GM13976 (cell line): ENCODE measurements at regions not wholly inside any gene's neighbourhood (a gene's known extent, or its start where the extent isn't known, plus 50 kb on each side); places are given as distances from the start of the nearest gene placed in this dataset.

Experiments used
- DNase-seq: peaks from one replicate; pipeline ENCODE4 v3.0.0; 2012; ENCODE audit warnings: low spot score
- CTCF ChIP-seq: IDR thresholded peaks from 2 replicates; pipeline ENCODE4 v1.5.1; 2012; ENCODE audit warnings: borderline replicate concordance, mild to moderate bottlenecking; ENCODE audit not compliant: insufficient read depth; ENCODE audit errors: extremely low read depth, missing control alignments, control extremely low read depth
- in situ Hi-C: fragments of 300-500 bp; cut with MboI; formaldehyde crosslinking; loops from one replicate; pipeline ENCODE4 v1.12.0; 2022; ENCODE audit warnings: low sequenced_read_pairs, mixed read lengths, inconsistent platforms; ENCODE audit not compliant: unreplicated experiment

- in situ Hi-C loops: no loop called here
- no peak for TF ChIP-seq CTCF
- no peak for DNase-seq
These were observed 103.7 kb downstream of the IRS2 start for GRCh38 chr13:109682534-109683244.

GRCh38 chr13:109680930-109681329 is 105.5 kb downstream of the IRS2 start:
- in situ Hi-C loops: no loop called here
- no peak for TF ChIP-seq CTCF
- DNase-seq: no peak

GRCh38 chr13:109680288-109680687 is 106.1 kb downstream of the IRS2 start:
- in situ Hi-C loops: no loop called here
- TF ChIP-seq CTCF: no peak
- no peak for DNase-seq

GRCh38 chr13:109678459-109678858 is 107.9 kb downstream of the IRS2 start:
- no peak for TF ChIP-seq CTCF
- in situ Hi-C loops: no loop called here
- no peak for DNase-seq

GRCh38 chr13:109677206-109677605 is 109.2 kb downstream of the IRS2 start:
- in situ Hi-C loops: no loop called here
- no peak for TF ChIP-seq CTCF
- no peak for DNase-seq

GRCh38 chr13:109673477-109673876 is 112.9 kb downstream of the IRS2 start:
- no peak for DNase-seq
- in situ Hi-C loops: no loop called here
- TF ChIP-seq CTCF: no peak

GRCh38 chr13:109672545-109672944 is 113.8 kb downstream of the IRS2 start:
- TF ChIP-seq CTCF: no peak
- no peak for DNase-seq
- in situ Hi-C loops: no loop called here
